Medulla oblongata (tissue), 1 donor: ENCODE measurements at regions not wholly inside any gene's neighbourhood (a gene's known extent, or its start where the extent isn't known, plus 50 kb on each side); places are given as distances from the start of the nearest gene placed in this dataset.

Experiments
- DNase-seq: peaks from one replicate; pipeline ENCODE4 v3.0.0-alpha.2; 2015; ENCODE audit errors: extremely low spot score

DNA sequence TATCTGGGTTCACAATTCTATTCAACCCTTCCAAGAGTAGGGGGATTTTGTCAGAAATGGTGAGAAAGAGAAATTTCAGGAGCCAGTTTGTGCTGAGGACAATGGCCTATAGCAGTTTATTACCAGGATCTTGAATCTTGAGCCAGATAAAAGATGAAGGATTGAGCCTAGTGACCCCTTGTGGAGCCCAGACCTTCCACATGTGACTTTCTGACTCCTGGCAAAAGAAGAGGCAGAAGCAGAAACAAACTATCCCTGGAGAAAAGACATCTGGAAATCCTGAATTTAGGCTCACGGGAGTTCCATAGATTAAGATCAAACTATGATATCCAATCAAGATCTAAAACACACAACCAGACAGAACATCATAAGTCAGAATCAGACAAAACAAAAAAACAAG, 60.9 kb upstream of the CHRM2 start:
- no peak for DNase-seq

DNA sequence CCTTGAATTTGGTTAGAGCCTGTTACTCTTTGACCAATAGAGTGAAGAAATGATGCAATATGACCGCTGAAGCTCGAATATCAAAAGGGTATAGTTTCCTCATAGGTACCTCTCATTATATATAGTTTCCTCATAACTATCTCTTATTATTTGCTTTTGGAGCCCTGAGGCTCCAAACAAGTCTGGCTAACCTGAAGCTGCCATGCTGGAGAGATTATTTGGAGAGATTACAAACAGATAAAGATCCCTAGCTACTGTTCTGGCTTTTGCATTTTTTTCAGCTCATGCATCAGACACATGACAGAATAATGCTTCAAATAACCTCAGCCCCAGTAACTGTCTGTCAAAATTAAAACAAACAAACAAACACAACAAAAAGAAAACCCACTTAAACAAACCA, 65.4 kb upstream of the CHRM2 start:
- no peak for DNase-seq

DNA sequence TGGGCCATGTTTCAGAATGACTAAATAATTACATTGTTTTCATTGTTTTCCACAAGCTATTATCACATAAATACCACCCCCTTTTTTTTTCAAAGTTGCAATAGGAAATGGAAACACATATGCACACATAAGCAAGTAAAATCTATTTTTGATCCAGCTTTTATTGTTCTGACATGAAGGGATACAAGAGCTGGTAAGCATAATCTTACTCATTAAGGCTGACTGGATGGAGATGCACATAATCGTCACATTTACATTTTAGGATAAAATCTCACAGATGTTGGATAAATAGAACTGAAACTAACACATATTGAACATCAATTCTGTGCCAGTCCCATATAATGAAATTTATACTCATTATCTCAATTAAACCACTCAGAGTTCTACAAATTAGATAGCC, 84.5 kb upstream of the CHRM2 start:
- no peak for DNase-seq

DNA sequence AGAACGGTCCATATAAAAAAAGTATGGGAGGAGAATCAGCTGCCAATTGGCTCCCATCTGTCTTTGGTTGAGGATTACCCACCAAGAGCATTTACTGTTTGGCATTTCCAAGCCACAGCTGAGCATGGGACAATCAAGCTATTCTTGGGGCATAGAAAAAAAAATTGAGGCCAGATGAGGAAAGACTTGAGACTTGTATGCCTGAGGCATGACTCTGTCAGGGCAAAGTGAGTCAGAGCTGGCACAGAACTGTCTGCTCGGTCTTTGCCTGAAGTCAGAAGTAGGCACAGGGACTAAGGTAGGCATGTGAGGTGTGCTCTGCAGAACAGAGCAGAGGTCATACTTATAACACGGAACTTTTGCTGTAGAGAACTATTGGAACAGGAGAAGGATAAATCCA, 126.5 kb upstream of the CHRM2 start:
- DNase-seq: peak; percentile 2

DNA sequence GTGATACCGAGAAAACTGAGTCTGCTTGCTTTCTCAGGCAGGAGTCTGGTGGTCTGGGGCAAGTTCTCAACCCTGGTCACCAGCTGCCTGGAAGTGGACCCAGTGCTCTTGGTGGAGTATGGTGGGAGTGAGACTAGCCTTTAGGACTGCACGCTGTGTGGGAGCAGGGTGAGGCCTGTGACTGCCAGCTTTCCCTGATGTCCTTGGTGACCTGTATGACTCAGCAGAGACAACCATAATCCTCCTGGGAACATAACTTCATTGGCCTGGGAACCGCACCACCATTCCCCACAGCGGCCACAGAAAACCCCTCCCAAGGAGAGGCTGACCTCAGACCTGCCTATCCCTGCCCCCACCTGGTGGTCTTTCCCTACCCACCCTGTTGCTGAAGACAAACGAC, 139.5 kb upstream of the CHRM2 start:
- DNase-seq: no peak

DNA sequence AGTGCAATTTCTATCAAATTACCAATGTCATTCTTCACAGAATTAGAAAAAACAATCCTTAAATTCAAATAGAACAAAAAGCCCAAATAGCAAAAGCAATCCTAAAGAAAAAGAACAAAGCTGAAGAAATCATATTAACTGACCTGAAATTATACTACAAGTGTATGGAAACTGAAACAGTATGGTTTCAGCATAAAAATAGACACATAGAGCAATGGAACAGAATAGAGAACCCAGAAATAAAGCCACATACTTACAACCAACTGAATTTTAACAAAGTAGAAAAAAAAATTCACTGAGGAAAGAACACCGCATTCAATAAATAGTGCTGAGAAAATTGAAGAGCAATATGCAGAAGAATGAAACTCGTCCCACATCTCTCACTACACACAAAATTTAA, 142.0 kb upstream of the CHRM2 start:
- no peak for DNase-seq

DNA sequence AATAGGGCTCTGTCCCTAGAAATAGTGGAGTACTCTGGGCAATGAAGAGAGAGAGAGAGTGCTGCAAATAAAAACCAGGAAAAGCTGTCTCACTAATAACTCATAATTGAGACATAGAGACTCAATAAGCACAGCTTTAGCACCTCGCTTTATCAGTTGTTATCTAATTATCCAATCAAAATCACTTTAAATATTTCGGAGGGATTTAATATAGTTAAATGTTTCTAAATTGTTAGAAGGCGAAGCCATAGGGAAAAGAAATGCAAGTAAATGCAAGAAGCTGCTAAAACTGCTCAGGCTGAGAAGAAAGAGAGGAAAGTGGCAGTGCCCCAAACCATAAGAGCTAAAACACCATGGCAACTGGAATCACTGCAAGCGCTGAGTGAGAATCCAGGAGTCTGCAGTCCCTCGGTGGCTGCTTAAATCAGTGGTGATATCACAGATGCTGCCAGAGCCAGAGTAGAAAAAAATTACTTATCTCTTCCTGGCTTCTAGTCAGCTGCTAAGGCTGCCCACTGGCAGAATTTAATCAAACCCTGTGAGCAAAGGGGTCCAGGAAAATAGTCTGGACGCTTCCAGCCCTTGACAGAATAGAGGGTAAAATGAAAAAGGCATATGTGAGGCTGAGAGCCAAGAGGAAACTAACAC, 150.4 kb upstream of the CHRM2 start:
- DNase-seq: no peak

- no peak for DNase-seq
These were observed 154.4 kb upstream of the CHRM2 start for GRCh38 chr7:136714062-136714461.

- DNase-seq: no peak
These were observed 157.7 kb upstream of the CHRM2 start for GRCh38 chr7:136710751-136711150.

DNA sequence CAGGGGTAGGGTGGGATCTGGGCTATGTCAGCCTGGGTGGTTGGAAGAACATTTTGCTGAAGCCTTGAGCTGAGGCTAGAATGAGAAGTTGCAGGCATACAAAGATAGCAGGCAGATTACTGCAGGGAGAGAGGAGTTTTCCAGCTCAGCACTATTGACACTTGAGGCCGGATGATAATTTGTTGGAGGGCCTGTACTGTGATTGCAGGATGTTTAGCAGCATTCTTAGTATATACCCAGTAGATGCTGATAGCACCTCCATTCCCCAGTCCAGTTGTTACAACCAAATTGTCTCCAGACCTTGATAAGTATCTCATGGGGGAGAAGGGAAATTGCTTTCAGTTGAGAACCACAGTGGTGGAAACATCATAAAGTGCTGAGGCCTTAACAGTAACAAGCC, 158.6 kb upstream of the CHRM2 start:
- DNase-seq: no peak

DNA sequence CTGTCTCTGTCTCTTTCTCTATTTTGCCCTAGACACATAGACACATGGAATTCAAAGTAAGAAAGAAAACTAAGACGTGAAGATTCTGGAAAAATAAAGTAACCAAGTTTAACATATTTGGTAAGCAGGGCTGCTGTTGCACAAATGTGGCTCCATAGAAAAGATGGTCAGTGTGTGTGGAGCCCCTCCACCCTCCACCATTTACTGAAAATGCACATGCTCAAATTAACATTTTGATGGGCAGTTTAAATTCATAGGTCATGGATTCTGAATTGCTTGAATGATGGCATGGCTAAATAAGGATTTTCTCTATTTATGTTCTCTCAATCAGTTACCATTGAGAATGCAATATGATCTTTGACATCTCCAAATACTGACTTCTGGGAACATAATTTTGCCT, 165.5 kb upstream of the CHRM2 start:
- DNase-seq: no peak

- no peak for DNase-seq
These were observed 169.5 kb upstream of the CHRM2 start for GRCh38 chr7:136698977-136699376.

- no peak for DNase-seq
These were observed 170.2 kb upstream of the CHRM2 start for GRCh38 chr7:136698231-136698630.

- DNase-seq: no peak
These were observed 171.2 kb upstream of the CHRM2 start for GRCh38 chr7:136697271-136697670.

GRCh38 chr7:136693166-136694119, 175.0 kb upstream of the CHRM2 start:
- no peak for DNase-seq

GRCh38 chr7:136692221-136692620, 176.2 kb upstream of the CHRM2 start:
- no peak for DNase-seq

DNA sequence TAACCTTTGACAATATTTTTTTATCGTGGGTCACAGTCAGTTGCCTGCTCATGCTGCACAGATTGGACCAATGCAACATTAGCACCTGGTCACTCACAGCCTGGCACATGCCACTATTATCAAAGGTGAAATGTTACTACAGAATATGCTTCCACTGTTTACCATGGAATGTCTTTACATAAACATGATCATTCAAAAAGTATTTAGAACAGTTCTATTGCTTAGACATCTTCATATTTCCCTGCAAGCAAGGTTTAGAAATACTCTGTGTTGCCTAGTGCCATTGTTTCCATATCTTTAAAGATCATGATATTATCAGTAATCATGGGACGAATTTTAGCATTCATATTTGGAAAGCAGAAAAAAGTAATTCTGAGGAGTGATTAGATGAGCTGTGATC, 179.9 kb upstream of the CHRM2 start:
- DNase-seq: no peak

- DNase-seq: peak; percentile 48
These were observed 180.6 kb upstream of the CHRM2 start for GRCh38 chr7:136687693-136688322.

DNA sequence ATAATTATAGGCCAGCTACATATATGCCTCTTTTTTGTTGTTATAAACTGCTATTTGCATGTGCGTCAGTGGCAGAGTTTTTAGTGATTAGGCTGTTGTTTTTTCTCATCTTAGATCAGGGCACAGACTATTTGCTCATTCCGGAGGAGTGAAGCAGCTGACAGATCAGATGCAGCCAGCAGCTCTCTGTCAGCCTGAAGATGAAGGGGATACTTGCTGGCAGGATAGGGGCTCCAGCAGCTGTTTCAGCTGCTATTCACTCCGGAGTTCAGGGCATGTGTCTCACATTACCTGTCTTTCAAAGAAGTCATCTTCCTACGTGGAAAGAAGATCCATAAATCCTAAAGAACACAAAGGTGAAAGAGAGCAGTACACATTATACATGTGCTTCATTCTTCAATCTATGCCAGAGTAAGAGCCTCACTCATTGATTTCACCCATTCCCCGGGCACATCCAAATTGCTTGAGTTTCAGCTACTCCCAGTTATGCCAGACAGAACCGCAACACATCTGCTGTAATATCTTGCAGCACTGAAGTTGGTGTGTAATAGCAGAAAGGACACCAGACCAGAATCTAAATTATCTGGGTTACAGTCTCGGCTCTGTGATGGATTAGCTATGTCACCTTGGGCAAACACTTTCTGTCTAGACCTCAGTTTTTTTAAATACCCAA, 182.8 kb upstream of the CHRM2 start:
- no peak for DNase-seq

DNA sequence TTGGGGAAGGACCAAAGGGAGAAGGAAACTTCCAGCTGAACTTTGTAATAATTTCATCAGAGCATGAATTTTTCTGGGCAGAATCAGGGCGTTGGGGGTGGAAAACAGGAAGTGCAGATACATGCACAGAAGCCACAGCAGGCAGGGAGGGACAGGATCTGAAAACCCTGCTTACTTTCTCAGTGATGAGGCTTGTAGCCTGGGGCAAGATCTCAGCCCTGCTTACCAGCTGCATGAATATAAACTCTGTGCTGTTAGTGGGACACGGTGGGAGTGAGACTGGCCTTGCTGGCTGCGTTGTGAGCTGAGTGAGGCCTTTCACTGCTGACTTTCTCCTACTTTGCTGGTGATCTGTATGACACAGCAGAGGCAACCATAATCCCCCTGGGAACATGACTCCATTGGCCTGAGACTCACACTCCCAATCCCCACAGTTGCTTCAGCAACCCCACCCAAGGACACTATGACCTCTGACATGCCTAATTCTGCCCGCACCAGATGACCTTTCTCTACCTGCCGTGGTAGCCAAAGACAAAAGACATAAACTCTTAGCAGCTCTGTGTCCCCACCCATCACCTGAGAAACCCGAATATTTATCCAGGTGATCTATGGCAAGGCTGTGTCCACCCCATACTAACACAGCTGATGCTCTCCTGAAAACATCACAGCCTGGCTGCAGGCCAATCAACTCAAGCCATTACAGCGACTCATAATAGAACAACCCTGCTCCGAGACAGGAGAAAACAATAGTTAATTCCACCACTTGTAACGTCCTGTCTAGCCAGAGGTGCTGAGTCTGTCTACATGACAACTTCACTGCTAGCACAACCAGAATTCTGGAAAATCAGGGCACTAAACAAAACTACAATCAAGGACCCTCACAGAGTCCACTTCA, 190.7 kb upstream of the CHRM2 start:
- DNase-seq: no peak

DNA sequence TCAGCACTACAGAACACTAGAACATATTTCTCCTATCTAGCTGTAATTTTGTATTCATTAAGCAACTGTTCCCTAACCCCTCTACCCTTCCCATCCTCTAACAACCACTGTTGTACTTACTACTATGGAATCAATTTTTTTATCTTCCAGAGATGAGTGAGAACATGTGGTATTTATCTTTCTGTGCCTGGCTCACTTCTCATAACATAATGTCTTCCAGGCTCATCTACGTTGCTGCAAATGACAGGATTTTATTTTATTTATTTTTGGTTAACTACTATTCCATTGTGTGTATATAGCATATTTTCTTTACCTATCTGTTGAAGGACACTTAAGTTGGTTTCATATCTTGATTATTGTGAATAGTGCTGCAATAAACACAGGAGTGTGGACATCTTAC, 200.9 kb upstream of the CHRM2 start:
- DNase-seq: no peak
